Upper lobe of right lung (tissue), 1 donor: ENCODE measurements at regions not wholly inside any gene's neighbourhood (a gene's known extent, or its start where the extent isn't known, plus 50 kb on each side); places are given as distances from the start of the nearest gene placed in this dataset.

Experiments
- ATAC-seq: fragments of 200-7000 bp; cut with Tn5 transposase; one replicate; pipeline ENCODE4 v1.9.1; 2020; ENCODE audit warnings: mild to moderate bottlenecking, moderate library complexity
- DNase-seq: peaks from one replicate; pipeline ENCODE4 v3.0.0-alpha.2; 2020
- H3K27ac ChIP-seq: fragments of 200-600 bp; one replicate; pipeline ENCODE4 v1.8.0; 2022
- H3K27me3 ChIP-seq: fragments of 200-600 bp; one replicate; pipeline ENCODE4 v1.8.0; 2022; ENCODE audit warnings: mild to moderate bottlenecking
- H3K36me3 ChIP-seq: fragments of 200-600 bp; one replicate; pipeline ENCODE4 v1.8.0; 2022
- H3K4me1 ChIP-seq: fragments of 200-600 bp; one replicate; pipeline ENCODE4 v1.8.0; 2022
- H3K4me3 ChIP-seq: fragments of 200-600 bp; one replicate; pipeline ENCODE4 v1.8.0; 2022; ENCODE audit warnings: mild to moderate bottlenecking
- H3K9me3 ChIP-seq: fragments of 200-600 bp; one replicate; pipeline ENCODE4 v1.8.0; 2022
- intact Hi-C: fragments of 100-400 bp; cut with DNase I; formaldehyde crosslinking; loops from one replicate; pipeline ENCODE4 v1.11.0; 2022
- TF ChIP-seq, protein P1 (sequence below): fragments of 200-600 bp; IDR thresholded peaks from one replicate; pipeline ENCODE4 v1.8.0; 2022; ENCODE audit warnings: antibody characterized with exemption
- donor health status: DM: no; HTN: yes; CAD: no; lungs with severe emphysema.

DNA sequence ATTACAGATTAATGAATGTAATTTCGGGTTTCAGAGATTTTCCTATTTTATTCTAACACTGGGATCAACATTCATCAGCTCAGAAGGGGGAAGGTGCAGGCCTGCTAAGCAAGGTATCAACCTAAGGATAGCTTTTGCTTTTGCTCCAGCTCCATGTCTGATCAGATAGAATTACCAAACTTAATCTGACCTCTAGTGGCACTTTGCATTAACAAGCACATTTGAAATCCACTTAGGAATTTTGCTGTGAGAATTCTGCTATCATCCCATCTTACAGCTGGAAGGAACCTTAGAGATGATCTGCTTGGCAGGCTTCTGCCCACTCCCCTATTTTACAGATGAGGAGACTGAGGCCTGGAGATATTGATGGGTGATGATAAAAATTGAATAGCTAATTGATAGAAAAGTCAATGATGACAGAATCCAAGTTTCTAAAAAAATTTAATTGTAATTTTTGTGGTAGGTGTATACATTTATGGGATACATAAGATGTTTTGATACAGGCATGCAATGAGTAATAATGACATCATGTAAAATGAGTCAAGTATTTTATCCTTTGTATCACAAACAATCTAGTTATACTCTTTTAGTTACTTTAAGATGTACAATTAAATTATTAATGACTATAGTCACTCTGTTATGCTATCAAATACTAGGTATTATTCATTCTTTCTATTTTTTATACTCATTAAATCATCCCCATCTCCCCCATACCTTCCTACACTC is 209.2 kb upstream of the ZPLD1 start:
- DNase-seq (no peak), ATAC-seq (peak; percentile 81)
- H3K27me3 ChIP-seq: no peaks in the 10 kb centered on the region
- H3K9me3 ChIP-seq: no peaks in the 10 kb centered on the region
- no peak overlapping the region for H3K4me3 ChIP-seq
- H3K36me3 ChIP-seq: no peaks in the 10 kb centered on the region
- H3K4me1 ChIP-seq: peaks cover 5% of the 10 kb centered on the region
- intact Hi-C loops: loop anchor here (5.0 kb wide), 1 partner anchor 413 kb away; no protein-coding TSS in a partner anchor
- H3K27ac ChIP-seq: no peak overlapping the region
- TF ChIP-seq, protein P1, sequence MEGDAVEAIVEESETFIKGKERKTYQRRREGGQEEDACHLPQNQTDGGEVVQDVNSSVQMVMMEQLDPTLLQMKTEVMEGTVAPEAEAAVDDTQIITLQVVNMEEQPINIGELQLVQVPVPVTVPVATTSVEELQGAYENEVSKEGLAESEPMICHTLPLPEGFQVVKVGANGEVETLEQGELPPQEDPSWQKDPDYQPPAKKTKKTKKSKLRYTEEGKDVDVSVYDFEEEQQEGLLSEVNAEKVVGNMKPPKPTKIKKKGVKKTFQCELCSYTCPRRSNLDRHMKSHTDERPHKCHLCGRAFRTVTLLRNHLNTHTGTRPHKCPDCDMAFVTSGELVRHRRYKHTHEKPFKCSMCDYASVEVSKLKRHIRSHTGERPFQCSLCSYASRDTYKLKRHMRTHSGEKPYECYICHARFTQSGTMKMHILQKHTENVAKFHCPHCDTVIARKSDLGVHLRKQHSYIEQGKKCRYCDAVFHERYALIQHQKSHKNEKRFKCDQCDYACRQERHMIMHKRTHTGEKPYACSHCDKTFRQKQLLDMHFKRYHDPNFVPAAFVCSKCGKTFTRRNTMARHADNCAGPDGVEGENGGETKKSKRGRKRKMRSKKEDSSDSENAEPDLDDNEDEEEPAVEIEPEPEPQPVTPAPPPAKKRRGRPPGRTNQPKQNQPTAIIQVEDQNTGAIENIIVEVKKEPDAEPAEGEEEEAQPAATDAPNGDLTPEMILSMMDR: peak; percentile 61

DNA sequence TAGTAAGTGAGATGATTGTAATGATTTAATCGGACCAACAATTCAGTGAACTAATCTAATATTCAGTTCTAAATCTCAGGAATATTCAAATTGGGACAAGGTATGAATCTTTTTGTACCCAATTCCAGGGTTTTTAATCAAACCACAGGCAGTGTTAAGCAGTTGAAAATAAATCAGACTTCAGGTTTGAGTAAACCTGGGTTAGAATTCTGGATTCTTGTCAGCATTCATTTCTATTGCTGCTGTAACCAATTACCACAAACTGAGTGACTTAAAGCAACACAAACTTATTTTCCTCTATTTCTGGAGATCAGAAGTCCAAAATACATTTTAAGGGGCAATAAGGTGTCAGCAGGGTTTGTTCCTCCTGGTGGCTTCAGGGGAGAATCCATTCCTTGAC is 208.4 kb upstream of the ZPLD1 start:
- H3K4me1 ChIP-seq: peaks cover 5% of the 10 kb centered on the region
- no peaks in the 10 kb centered on the region for H3K9me3 ChIP-seq
- TF ChIP-seq, protein P1: no peak
- H3K27me3 ChIP-seq: no peaks in the 10 kb centered on the region
- intact Hi-C loops: loop anchor here (5.0 kb wide), 1 partner anchor 414 kb away; no protein-coding TSS in a partner anchor
- no peak for ATAC-seq
- H3K36me3 ChIP-seq: no peaks in the 10 kb centered on the region
- no peak for DNase-seq
- no peak overlapping the region for H3K27ac ChIP-seq
- H3K4me3 ChIP-seq: no peak overlapping the region

DNA sequence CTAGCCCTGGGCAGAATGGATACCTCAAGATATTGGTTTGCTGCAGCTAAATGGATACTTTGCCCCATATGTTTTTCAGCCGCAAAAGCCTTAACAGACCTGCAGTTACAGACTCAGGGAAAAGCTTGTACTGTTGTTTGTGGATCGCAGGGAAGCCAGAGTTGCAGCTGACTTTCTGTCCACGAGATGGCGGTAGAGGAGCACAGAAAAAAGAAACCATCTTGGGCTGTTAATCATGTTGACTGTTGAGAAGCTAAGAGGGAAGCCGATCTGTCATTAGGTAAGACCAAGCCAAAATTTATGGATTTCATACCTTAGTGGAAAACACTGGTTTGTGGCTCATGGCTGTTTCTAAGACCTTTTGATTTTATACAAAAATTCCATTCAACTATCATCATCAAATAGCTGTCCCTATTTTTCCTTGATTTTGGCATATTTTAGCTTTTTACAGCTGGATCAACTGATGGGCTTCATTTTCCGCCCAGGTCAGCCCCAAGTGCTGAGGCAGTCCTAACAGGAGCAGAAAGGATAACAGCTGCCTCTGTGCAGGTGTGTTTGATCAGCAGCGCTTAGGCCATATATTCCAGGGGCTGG is 205.7 kb upstream of the ZPLD1 start:
- DNase-seq: peak; percentile 67
- no peak overlapping the region for H3K4me3 ChIP-seq
- intact Hi-C loops: loop anchor here (5.0 kb wide), 1 partner anchor 417 kb away; no protein-coding TSS in a partner anchor
- H3K36me3 ChIP-seq: no peaks in the 10 kb centered on the region
- TF ChIP-seq, protein P1: peak; percentile 95
- peaks cover 5% of the 10 kb centered on the region for H3K4me1 ChIP-seq
- no peak overlapping the region for H3K27ac ChIP-seq
- no peaks in the 10 kb centered on the region for H3K9me3 ChIP-seq
- peak; percentile 90 for ATAC-seq
- no peaks in the 10 kb centered on the region for H3K27me3 ChIP-seq

DNA sequence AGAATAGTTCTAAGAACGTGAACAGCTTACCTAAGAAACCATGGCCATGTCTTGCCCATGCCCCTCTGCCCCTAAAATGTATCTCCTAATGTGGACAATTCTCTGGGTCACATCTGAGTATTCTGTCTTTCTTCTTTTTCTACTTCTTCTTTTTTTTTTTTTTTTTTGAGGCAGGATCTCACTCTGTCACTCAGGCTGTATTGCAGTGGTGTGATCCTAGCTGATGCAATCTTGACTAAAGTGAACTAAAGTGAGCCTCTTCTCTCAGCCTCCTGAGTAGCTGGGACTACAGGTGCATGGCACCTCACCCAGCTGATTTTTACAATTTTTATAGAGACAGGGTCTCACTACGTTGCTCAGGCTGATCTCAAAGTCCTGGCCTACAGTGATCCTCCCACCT is 204.8 kb upstream of the ZPLD1 start:
- TF ChIP-seq, protein P1: no peak
- Histone ChIP-seq H3K27me3 (no peaks in the 10 kb centered on the region), H3K4me3 (no peak overlapping the region), H3K4me1 (no peaks in the 10 kb centered on the region), H3K27ac (no peak overlapping the region), H3K9me3 (no peaks in the 10 kb centered on the region), H3K36me3 (no peaks in the 10 kb centered on the region)
- ATAC-seq (no peak), DNase-seq (no peak)
- intact Hi-C loops: no loop called here

DNA sequence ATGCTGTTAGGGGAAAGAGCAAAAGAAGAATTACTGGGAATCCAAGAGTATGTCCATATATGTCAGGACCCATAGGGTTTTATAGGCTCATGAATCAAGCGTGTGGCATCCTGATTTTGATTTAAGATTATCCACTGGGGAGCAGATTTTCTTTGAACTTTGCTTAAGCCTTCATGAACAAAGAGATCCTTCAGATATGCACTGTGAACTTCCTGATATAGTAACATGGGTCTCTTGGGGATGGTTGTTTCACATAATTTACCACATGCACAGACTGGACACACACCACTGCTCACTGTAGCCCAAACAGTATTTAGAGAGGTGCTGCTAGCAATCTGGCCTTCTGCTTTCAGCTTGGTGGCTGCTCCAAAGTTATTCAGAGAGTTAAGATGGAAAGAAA is 200.9 kb upstream of the ZPLD1 start:
- intact Hi-C loops: no loop called here
- H3K9me3 ChIP-seq: no peaks in the 10 kb centered on the region
- no peak overlapping the region for H3K4me3 ChIP-seq
- H3K36me3 ChIP-seq: no peaks in the 10 kb centered on the region
- TF ChIP-seq, protein P1: no peak
- no peaks in the 10 kb centered on the region for H3K4me1 ChIP-seq
- DNase-seq: no peak
- ATAC-seq: no peak
- no peak overlapping the region for H3K27ac ChIP-seq
- no peaks in the 10 kb centered on the region for H3K27me3 ChIP-seq
